Loucy (cell line): ENCODE measurements at regions not wholly inside any gene's neighbourhood (a gene's known extent, or its start where the extent isn't known, plus 50 kb on each side); places are given as distances from the start of the nearest gene placed in this dataset.

Experiments
- H2AFZ ChIP-seq: fragments of 200-600 bp; sonication (generic); 2 replicates; pipeline ENCODE4 v1.6.0; 2016; ENCODE audit warnings: antibody characterized with exemption, mild to moderate bottlenecking, low read length, moderate library complexity
- H3F3A ChIP-seq: fragments of 200-600 bp; 2 replicates; pipeline ENCODE4 v1.6.0; 2016; ENCODE audit warnings: antibody characterized with exemption, low read depth, mild to moderate bottlenecking
- H3K27me3 ChIP-seq: fragments of 200-600 bp; sonication (generic); 2 replicates; pipeline ENCODE4 v1.6.1; 2014; ENCODE audit warnings: low read length, mild to moderate bottlenecking; ENCODE audit not compliant: insufficient read depth, poor library complexity, severe bottlenecking
- H3K36me3 ChIP-seq: fragments of 200-600 bp; sonication (generic); 2 replicates; pipeline ENCODE4 v1.6.1; 2016; ENCODE audit warnings: low read length; ENCODE audit not compliant: insufficient read depth
- H3K4me1 ChIP-seq: fragments of 200-600 bp; sonication (generic); 2 replicates; pipeline ENCODE4 v1.5.1; 2014; ENCODE audit warnings: low read length, mild to moderate bottlenecking; ENCODE audit not compliant: insufficient read depth, poor library complexity, severe bottlenecking
- H3K4me2 ChIP-seq: fragments of 200-600 bp; sonication (generic); 2 replicates; pipeline ENCODE4 v1.6.0; 2014; ENCODE audit warnings: antibody characterized with exemption, low read length, low read depth, mild to moderate bottlenecking; ENCODE audit not compliant: poor library complexity, severe bottlenecking
- H3K4me3 ChIP-seq: fragments of 200-600 bp; sonication (generic); 2 replicates; pipeline ENCODE4 v1.5.1; 2014; ENCODE audit warnings: low read length, mild to moderate bottlenecking, mixed read lengths; ENCODE audit not compliant: poor library complexity, severe bottlenecking
- H3K79me2 ChIP-seq: fragments of 200-600 bp; sonication (generic); 2 replicates; pipeline ENCODE4 v1.6.1; 2014; ENCODE audit warnings: low read length; ENCODE audit not compliant: insufficient read depth
- H3K9ac ChIP-seq: fragments of 200-600 bp; sonication (generic); 2 replicates; pipeline ENCODE4 v1.6.0; 2014; ENCODE audit warnings: mild to moderate bottlenecking, low read depth, low read length, moderate library complexity; ENCODE audit not compliant: poor library complexity, severe bottlenecking
- H3K9me2 ChIP-seq: fragments of 200-600 bp; sonication (generic); replicated peaks from 2 replicates; pipeline ENCODE4 v1.6.1; 2016; ENCODE audit warnings: low read depth, low read length, mixed read lengths
- H3K9me3 ChIP-seq: fragments of 200-600 bp; sonication (generic); 2 replicates; pipeline ENCODE4 v1.6.1; 2014; ENCODE audit warnings: mild to moderate bottlenecking, antibody characterized with exemption, low read length, low read depth; ENCODE audit not compliant: insufficient read depth
- H4K20me1 ChIP-seq: fragments of 200-600 bp; sonication (generic); 2 replicates; pipeline ENCODE4 v1.6.0; 2014; ENCODE audit warnings: antibody characterized with exemption, low read length, mild to moderate bottlenecking; ENCODE audit not compliant: insufficient read depth, poor library complexity, severe bottlenecking
- EZH2phosphoT487 ChIP-seq: fragments of 200-600 bp; IDR thresholded peaks from 2 replicates; pipeline ENCODE4 v1.6.1; 2018; ENCODE audit warnings: antibody characterized with exemption, mild to moderate bottlenecking, moderate library complexity, borderline replicate concordance
- TF ChIP-seq, protein P1 (sequence below): fragments of 200-600 bp; sonication (generic); conservative IDR thresholded peaks from 2 replicates; pipeline ENCODE4 v1.5.1; 2014; ENCODE audit warnings: mild to moderate bottlenecking, antibody characterized with exemption, low read length

DNA sequence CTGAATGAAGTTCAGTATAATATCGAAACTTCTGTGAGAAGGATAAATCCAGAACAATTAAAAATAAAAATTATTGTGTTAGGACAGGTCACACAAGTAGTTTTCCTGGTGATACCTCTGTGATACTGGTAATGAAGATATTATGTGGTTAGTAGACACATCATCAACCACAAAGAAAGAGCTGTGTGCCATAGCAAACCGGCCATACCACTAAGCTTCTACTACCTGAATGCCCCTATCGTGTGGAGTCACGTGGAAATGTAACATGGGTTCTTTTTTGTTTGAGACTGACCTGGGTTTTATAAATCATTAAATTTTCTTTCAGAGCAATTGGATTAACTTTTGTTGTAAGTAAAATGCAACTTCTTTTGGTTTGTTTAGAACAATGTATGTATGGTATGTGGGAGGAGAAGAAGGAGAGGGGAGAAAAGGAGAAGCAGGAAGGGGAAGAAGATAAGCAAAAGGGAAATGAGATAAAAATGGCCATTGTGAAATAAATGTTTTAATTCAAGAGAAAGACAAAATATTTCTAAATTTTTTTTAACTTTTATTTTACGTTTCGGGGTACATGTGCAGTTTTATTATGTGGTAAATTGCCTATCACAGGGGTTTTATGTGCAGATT lies 58.2 kb upstream of the LRRC8B start:
- H3K4me3 ChIP-seq, result no peak overlapping the region

DNA sequence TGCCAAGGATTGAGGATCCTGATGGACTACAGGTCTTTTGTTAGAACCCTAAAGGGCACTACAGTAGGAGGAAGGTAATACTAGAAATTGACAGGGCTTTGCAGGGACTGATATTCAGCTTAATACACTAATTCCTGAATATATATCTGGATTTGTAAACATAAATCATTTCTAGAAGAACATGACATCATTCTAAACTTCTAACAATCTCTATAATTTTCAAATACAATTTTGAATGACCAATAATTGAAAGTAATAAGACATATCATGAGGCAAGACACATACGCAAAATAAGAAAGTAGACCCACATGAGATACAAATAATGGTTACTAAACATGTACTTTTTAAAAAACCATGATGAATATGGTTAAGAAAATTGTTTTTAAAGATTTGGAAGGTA lies 52.4 kb upstream of the LRRC8B start:
- H3K4me1 ChIP-seq, result no peaks in the 10 kb centered on the region
- H4K20me1 ChIP-seq, result no peaks in the 10 kb centered on the region
- no peak overlapping the region for H3K4me2 ChIP-seq
- H3F3A ChIP-seq, result no peaks in the 10 kb centered on the region
- peaks cover 16% of the 10 kb centered on the region; the same call in 1 of the 2 replicates for H3K9me3 ChIP-seq
- no peaks in the 10 kb centered on the region for H3K9me2 ChIP-seq
- no peak overlapping the region for H3K4me3 ChIP-seq
- no peaks in the 10 kb centered on the region for H3K79me2 ChIP-seq
- no peaks in the 10 kb centered on the region for H3K36me3 ChIP-seq
- TF ChIP-seq, protein P1, sequence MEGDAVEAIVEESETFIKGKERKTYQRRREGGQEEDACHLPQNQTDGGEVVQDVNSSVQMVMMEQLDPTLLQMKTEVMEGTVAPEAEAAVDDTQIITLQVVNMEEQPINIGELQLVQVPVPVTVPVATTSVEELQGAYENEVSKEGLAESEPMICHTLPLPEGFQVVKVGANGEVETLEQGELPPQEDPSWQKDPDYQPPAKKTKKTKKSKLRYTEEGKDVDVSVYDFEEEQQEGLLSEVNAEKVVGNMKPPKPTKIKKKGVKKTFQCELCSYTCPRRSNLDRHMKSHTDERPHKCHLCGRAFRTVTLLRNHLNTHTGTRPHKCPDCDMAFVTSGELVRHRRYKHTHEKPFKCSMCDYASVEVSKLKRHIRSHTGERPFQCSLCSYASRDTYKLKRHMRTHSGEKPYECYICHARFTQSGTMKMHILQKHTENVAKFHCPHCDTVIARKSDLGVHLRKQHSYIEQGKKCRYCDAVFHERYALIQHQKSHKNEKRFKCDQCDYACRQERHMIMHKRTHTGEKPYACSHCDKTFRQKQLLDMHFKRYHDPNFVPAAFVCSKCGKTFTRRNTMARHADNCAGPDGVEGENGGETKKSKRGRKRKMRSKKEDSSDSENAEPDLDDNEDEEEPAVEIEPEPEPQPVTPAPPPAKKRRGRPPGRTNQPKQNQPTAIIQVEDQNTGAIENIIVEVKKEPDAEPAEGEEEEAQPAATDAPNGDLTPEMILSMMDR, result no peak
- no peak for TF ChIP-seq EZH2phosphoT487
- no peak overlapping the region for H2AFZ ChIP-seq
- peaks cover 94% of the 10 kb centered on the region for H3K27me3 ChIP-seq
- no peak overlapping the region for H3K9ac ChIP-seq

More for the DNA sequence above, 58.2 kb upstream of the LRRC8B start:
- Histone ChIP-seq H2AFZ (no peak overlapping the region), H3K9me3 (no peaks in the 10 kb centered on the region), H3K79me2 (no peaks in the 10 kb centered on the region), H3K4me2 (no peak overlapping the region), H3K4me1 (peaks cover 2% of the 10 kb centered on the region), H3K9me2 (no peaks in the 10 kb centered on the region), H3K9ac (no peak overlapping the region), H3K36me3 (no peaks in the 10 kb centered on the region), H3K27me3 (peaks cover 99% of the 10 kb centered on the region), H4K20me1 (no peaks in the 10 kb centered on the region), H3F3A (no peaks in the 10 kb centered on the region)
- no peak for TF ChIP-seq EZH2phosphoT487
- TF ChIP-seq, protein P1, result no peak

DNA sequence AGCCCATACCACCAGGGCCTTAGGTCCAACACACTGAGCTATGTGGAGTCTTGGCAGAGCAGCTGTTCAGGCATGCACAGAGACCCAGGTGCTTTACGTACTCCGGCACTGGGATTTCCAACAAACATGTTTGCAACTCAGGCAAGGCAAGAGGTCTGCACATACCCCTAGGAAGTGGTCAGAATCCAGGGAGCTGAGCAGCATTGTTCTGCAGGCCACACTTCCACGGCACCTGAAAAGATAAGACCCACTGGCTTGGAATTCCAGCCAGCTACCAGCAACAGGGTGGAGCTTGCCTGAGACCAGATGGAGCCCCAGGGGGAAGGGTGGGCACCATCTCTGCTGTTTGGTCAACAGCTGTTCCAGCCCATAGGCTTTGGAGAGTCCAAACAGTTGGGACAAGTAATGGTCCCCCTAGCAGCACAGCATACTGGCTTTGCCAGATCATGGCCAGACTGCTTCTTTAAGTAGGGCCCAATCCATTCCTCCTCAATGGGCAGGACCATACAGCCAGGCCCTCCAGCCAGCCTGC lies 51.7 kb upstream of the LRRC8B start:
- H4K20me1 ChIP-seq, result no peaks in the 10 kb centered on the region
- H3F3A ChIP-seq, result no peaks in the 10 kb centered on the region
- no peak overlapping the region for H3K4me3 ChIP-seq
- peaks cover 16% of the 10 kb centered on the region; the same call in 1 of the 2 replicates for H3K9me3 ChIP-seq
- no peaks in the 10 kb centered on the region for H3K9me2 ChIP-seq
- H3K4me2 ChIP-seq, result no peak overlapping the region
- peaks cover 87% of the 10 kb centered on the region for H3K27me3 ChIP-seq
- H3K79me2 ChIP-seq, result no peaks in the 10 kb centered on the region
- H3K36me3 ChIP-seq, result no peaks in the 10 kb centered on the region
- H2AFZ ChIP-seq, result no peak overlapping the region
- H3K4me1 ChIP-seq, result no peaks in the 10 kb centered on the region
- no peak for TF ChIP-seq EZH2phosphoT487
- TF ChIP-seq, protein P1, result no peak
- no peak overlapping the region for H3K9ac ChIP-seq
